HG03135 (cell line): ENCODE measurements at regions not wholly inside any gene's neighbourhood (a gene's known extent, or its start where the extent isn't known, plus 50 kb on each side); places are given as distances from the start of the nearest gene placed in this dataset.
"Not testable (repeated sequence)": the region's sequence is repeated elsewhere in the genome, so short reads cannot be mapped to it uniquely, and the experiment has no call there.

Experiments
- ATAC-seq: cut with Tn5 transposase; IDR thresholded peaks from one replicate; pipeline ENCODE4 v1.9.1; 2021; ENCODE audit warnings: mild to moderate bottlenecking, moderate library complexity; ENCODE audit not compliant: unreplicated experiment

GRCh38 chr18:43341014-43341413, 63.7 kb upstream of the SYT4 start:
- ATAC-seq, result no peak

- no peak for ATAC-seq
These were observed 72.9 kb upstream of the SYT4 start for GRCh38 chr18:43350176-43350575.

- ATAC-seq, result no peak
These were observed 87.2 kb upstream of the SYT4 start for GRCh38 chr18:43364535-43364934.

DNA sequence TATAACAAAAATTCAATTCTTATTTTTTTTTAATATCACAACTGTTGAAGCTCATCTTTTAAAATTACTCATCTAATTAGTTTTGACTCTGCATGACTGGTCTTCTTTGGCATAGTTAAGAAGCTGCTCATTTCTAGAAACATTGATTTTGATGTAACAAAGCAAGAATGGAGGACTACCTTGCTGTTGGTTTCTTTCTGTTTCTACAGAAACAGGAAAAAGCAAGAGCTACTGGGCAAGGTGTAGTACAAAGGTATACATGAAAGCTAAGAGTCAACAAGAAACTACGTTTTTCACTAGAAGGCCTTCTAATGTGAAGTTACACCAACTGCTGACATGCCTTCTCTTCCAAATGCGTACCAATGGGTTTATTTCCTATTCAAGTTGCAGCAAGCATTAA, 90.6 kb upstream of the SYT4 start:
- ATAC-seq, result no peak

DNA sequence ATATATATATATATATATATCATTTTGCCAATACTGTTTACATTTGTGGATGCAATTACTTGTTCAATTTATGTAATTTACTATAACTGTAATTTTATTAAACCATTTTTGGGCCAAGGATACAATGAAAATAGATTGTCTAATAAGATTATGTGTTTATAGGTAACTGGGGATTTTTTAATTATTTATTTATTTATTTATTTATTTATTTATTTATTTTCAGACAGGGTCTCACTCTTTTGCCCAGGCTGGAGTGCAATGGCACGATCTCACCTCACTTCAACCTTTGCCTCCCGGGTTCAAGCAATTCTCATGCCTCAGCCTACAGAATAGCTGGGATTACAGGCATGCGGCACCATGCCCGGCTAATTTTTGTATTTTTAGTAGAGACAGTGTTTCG, 92.0 kb upstream of the SYT4 start:
- ATAC-seq, result not testable (repeated sequence)

DNA sequence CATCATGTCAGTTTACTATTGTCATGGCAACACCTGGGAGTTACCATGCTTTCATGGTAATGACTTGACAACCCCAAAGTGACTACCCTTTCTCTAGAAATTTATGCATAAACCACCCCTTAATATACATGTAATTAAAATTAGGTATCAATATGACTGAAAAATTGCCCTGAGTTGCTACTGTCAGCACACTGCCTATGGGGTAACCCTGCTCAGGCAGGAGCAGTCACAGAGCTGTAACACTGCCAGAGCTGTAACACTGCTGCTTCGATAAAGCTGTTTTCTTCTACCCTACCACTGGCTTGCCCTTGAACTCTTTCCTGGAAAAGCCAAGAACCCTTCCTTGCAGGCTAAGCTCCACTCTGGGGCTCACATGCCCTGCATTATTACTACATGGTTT, 95.5 kb upstream of the SYT4 start:
- ATAC-seq, result no peak

GRCh38 chr18:43380104-43380672, 102.9 kb upstream of the SYT4 start:
- no peak for ATAC-seq

DNA sequence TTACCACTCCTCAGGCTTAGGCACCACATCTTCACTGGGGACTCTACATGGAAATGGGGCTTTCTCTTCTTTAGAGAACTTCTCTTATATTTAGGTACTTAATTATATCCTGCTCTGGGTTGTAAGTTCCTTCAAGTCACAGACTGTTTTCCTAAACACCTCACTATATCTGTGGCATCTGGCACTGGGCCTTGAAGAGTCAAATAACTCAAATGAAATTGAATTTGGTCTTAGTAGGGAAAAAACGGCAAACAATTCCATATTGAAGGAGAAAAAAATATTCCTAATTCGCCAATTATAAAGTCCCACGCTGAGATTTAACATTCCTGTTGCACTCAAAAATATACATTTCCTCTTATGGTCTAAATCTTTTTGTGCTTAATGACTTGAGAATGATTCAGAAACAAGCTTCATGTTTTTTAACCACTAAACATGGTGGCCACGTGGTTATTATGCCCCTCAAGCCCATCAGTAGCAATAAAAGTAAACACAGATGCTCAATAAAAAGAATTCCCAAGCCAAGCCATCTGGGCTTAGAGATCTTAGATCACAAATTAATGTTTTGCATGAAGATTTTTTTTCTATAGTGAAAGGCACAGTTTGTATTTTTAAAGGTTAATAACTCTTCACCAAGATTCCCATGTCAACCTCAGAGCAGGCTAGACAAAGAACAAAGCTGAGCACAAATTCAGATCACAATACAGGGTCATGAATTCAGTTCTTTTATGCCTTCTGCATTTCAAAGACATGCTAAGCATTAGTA, 105.5 kb upstream of the SYT4 start:
- no peak for ATAC-seq

GRCh38 chr18:43389163-43389562, 111.9 kb upstream of the SYT4 start:
- ATAC-seq, result no peak

GRCh38 chr18:43392168-43392567, 114.9 kb upstream of the SYT4 start:
- ATAC-seq, result no peak

DNA sequence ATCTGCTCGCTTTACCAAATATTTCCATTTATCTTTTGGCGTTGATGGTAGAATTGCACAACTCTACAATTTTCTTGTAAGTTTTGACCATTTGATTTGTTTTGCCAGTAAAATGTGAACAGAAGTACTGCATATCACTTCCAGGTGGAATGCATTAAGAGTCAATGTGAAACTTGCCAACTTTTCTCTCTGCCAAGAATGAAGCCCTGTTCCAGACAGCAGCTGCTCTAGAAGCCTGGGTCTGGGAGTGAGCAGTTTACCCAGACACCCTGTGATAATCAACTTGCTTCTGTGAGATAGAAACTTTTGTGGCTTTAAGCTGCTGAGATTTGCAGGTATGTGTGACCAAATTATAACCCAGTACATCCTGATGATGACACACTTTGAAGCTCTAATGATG, 115.9 kb upstream of the SYT4 start:
- no peak for ATAC-seq

DNA sequence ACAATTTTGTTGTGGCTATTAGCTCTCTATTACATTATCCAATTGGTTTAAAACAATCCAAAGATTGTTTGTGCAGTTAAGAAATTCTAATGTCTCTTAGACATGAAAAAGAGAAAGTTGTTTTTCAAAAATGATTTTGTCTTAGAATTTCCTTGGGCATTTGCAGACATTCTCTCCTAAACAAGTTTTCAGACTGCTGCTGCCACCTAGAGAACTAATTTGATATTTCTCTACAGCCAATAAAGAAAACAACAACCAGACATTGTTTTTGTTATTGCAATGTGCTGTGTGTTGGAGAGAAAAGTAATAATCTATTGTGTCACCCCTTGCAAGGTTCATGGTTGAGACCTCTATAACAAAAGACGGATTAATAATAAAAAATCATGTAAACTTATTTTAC, 119.0 kb upstream of the SYT4 start:
- ATAC-seq, result no peak

DNA sequence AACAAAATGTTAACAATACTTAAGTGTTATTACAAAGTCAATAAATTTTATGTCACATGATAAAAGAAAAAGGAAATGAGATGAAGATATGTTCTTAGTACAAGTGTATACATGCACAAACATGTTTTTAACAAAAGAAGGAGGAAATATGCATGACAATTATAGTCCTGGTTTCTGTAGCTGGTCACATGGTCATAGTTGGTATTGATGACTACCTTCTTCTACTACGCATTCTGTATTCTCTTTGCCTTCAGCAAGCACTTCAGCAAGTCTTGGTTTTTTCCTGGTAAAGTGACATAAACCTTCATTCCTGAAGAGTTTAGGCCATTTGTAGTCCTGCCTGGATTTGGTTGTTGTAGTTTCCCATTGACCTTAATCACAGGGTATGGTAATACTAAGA, 121.3 kb upstream of the SYT4 start:
- ATAC-seq, result no peak

- ATAC-seq, result no peak
These were observed 127.8 kb upstream of the SYT4 start for GRCh38 chr18:43405097-43405496.

- ATAC-seq, result no peak
These were observed 136.7 kb upstream of the SYT4 start for GRCh38 chr18:43414006-43414405.

GRCh38 chr18:43420091-43420490, 142.8 kb upstream of the SYT4 start:
- ATAC-seq, result no peak

DNA sequence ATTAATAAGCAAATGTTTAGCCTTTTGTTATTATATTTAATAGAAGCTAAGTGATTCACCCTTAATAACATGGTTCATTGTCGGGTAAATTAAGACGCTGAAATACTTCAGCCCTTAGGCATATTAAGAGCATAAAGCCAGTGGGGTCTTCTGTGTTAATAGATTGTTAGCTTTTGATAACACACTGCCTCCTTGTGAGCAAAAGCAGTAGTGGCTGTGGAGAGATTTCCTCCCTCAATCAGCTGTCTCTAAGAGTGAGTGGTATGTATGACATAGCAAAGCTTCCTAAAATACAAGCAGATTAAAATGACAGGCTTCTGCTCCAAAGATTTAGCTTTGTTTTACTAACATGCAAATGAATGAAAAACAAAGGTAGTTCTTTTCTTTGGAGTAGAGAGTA, 143.7 kb upstream of the SYT4 start:
- ATAC-seq, result no peak

DNA sequence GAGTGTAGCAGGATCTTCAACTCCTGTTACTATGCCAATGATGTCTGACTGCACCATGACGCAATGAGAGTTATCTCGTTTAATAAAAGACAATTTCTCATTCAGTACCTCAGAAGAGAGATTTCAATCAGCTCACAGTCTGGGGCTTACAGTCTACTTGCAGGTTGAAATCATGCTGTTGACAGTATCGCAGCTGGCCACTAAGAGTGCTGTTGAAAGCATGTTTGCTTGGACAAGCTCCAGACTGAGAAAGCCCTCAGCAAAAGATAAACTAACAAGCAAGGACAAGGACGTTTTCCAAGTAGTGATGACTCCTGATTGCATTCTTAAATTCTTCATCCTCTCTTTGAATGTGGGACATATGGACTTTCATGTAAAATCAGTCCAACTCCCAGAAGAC, 145.2 kb upstream of the SYT4 start:
- no peak for ATAC-seq

DNA sequence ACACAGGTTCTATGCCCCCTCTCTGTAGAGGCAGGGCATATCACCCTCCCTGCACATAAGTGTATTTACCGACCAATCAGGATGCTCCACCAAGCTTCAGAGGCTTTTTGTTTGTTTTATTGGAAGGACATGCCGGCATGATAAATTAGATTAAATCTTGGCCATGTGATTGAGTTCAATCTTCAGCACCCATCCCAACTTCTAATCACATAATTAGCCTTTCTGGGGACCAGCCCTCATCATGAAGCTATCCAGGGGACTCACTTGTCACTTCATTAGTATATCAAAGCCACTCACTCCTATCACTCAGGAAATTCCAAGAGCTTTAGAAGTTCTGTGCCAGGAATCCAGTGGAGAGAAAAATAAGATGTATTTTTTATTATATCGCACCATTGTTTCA, 158.6 kb upstream of the SYT4 start:
- ATAC-seq, result no peak

DNA sequence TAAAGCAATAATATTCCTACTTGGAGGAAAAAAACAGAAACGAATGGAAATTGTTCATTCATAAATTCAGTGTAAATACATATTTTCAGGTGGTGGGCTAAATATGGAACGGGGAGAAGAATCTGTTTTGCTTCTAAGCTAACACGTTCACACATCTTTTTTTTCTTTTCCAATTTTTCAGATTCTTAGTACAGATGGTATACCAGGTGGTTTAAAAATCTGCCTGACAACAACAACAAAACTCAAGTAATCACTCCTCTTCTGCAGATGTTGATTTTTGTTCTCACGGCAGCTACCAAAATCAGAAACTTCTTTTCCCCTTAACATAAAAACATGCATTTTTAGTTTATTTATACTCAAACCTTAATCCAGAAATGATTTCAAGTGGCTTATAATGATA, 164.8 kb upstream of the SYT4 start:
- no peak for ATAC-seq

GRCh38 chr18:43442571-43442970, 165.3 kb upstream of the SYT4 start:
- no peak for ATAC-seq

- no peak for ATAC-seq
These were observed 188.2 kb upstream of the SYT4 start for GRCh38 chr18:43465483-43465882.

GRCh38 chr18:43471873-43472272, 194.6 kb upstream of the SYT4 start:
- ATAC-seq, result no peak
